Bronchial epithelial cell (primary cell): ENCODE measurements at regions not wholly inside any gene's neighbourhood (a gene's known extent, or its start where the extent isn't known, plus 50 kb on each side); places are given as distances from the start of the nearest gene placed in this dataset.

ENCODE experiments used
- DNase-seq: peaks from one replicate; pipeline ENCODE4 v3.0.0-alpha.2; 2010; ENCODE audit warnings: low read depth
- FAIRE-seq: peaks from 2 replicates; lab custom pipeline; 2011; peaks lifted over from hg19 to GRCh38; lab: Jason Lieb, UNC
- H3K27me3 ChIP-seq: 2 replicates; pipeline ENCODE4 v1.5.1; 2011; ENCODE audit warnings: low read length; ENCODE audit not compliant: control insufficient read depth, insufficient read depth
- H3K36me3 ChIP-seq: 2 replicates; pipeline ENCODE4 v1.5.1; 2011; ENCODE audit warnings: low read length; ENCODE audit not compliant: control insufficient read depth, insufficient read depth
- H3K4me3 ChIP-seq: 2 replicates; pipeline ENCODE4 v1.5.1; 2011; ENCODE audit warnings: mild to moderate bottlenecking, low read depth, low read length, control low read depth
- TF ChIP-seq, protein P1 (sequence below): IDR thresholded peaks from 2 replicates; pipeline ENCODE4 v1.5.1; 2011; ENCODE audit warnings: mild to moderate bottlenecking, moderate library complexity, low read length, control low read depth, inconsistent platforms; ENCODE audit not compliant: insufficient read depth, severe bottlenecking

DNA sequence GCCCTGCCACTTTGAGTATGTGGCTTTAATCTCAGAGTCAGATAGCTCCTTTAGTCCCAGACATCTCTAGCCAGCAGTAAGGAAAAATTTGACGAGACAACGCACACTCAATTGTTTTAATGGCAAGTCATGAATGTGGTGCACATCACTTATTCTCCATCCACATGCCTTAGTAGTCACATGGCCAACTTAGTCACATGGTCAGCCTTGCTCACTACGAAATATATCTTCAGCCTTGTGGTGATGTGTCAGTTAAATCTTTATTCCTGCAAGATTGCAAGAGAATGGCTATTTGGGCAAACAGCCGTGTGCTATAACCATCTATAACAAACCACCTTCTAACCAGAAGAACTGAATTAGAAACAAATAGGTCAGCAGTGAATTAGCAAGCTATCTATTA lies 871.1 kb upstream of the CELF2 start:
- FAIRE-seq = no peak
- TF ChIP-seq, protein P1, sequence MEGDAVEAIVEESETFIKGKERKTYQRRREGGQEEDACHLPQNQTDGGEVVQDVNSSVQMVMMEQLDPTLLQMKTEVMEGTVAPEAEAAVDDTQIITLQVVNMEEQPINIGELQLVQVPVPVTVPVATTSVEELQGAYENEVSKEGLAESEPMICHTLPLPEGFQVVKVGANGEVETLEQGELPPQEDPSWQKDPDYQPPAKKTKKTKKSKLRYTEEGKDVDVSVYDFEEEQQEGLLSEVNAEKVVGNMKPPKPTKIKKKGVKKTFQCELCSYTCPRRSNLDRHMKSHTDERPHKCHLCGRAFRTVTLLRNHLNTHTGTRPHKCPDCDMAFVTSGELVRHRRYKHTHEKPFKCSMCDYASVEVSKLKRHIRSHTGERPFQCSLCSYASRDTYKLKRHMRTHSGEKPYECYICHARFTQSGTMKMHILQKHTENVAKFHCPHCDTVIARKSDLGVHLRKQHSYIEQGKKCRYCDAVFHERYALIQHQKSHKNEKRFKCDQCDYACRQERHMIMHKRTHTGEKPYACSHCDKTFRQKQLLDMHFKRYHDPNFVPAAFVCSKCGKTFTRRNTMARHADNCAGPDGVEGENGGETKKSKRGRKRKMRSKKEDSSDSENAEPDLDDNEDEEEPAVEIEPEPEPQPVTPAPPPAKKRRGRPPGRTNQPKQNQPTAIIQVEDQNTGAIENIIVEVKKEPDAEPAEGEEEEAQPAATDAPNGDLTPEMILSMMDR = no peak
- no peak for DNase-seq
- no peaks in the 10 kb centered on the region for H3K27me3 ChIP-seq
- no peaks in the 10 kb centered on the region for H3K36me3 ChIP-seq
- no peak overlapping the region for H3K4me3 ChIP-seq

DNA sequence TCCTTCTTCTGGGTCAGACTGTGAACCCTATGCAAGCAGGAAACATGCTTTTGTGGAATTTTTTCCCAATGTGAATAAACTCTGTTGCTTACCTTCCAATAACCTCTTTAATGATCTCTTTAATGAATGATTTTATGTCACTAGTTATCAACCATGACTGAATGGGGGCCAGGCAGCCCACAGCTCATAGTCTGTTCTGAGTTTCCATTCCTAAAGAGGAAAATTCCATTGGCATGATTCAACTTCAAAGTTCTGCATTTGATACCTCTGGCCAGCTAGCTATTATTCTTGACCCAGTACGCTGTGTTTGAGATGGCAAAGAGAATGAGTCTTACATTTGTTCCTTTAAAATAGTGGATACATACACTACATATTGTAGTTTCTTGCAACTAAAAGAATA lies 867.8 kb upstream of the CELF2 start:
- no peak overlapping the region for H3K4me3 ChIP-seq
- no peaks in the 10 kb centered on the region for H3K36me3 ChIP-seq
- no peak for DNase-seq
- no peaks in the 10 kb centered on the region for H3K27me3 ChIP-seq
- no peak for FAIRE-seq
- TF ChIP-seq, protein P1 = no peak

DNA sequence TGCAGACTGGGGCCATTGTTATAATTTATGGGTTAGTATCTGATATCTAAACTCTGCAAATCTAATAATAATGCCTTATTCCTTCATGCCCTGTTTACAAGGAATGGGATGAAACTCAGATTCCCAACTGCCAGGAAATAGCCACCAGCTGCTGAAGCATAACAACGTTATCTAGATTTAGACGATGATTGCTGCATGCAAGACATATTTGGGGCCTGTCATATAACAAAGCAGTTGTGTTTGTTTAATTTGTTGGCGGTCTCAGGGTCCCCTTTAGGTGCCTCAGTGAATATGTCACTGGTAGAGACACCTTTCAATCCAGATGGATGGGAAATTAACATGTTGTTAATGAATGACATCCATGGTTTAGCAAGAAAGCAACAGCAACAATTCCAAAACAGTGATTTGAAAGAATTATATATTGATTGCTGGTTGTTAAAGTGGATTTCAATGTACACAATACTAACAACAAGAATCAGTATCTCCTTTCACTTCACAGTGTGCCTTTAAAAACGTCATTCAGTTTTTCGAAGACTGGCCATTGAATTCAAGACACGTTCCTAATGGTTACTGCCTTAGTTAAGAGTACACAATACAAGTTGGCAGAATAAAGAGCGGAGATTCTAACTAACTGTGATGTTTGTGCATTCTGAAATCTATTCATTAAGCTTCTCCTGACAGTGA lies 860.6 kb upstream of the CELF2 start:
- H3K4me3 ChIP-seq = no peak overlapping the region
- FAIRE-seq (no peak), DNase-seq (no peak)
- TF ChIP-seq, protein P1 = no peak
- H3K36me3 ChIP-seq = no peaks in the 10 kb centered on the region
- H3K27me3 ChIP-seq = no peaks in the 10 kb centered on the region

DNA sequence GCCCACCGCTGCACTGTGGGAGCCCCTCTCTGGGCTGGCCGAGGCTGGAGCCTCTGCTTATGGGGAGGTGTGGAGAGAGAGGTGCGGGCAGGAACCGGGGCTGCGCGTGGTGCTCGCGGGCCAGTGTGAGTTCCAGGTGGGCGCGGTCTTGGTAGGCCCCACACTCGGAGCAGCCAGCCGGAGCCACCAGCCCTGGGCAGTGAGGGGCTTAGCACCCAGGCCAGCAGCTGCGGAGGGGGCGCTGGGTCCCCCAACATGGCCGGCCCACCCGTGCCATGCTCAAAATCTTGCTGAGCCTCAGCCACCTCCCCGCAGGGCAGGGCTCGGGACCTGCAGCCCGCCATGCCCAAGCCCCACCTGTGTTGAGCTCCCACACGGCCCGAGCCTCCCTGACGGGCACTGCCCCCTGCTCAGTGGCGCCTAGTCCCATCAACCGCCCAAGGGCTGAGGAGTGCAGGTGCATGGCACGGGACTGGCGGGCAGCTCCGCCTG lies 856.8 kb upstream of the CELF2 start:
- no peak for FAIRE-seq
- no peak for DNase-seq
- H3K27me3 ChIP-seq = no peaks in the 10 kb centered on the region
- TF ChIP-seq, protein P1 = no peak
- H3K36me3 ChIP-seq = no peaks in the 10 kb centered on the region
- no peak overlapping the region for H3K4me3 ChIP-seq

DNA sequence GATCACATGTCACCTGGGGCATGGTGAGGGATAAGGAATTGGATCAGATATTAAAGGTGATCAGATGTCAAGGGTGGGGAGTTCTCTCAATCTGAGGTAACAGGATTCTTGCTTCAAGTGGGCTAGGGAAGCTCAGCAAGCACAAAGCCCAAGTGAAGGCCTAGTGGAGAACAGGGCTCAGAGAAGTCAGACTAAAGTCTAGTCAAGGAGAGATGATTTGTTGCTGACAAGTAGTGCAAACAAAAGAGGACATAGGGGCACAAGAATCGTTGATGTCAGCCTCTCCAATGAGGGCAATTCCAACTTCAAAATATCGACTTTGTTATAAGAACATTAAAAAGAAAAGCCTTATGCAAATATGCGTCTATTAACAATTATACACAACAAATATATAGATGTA lies 852.8 kb upstream of the CELF2 start:
- no peak for FAIRE-seq
- TF ChIP-seq, protein P1 = no peak

DNA sequence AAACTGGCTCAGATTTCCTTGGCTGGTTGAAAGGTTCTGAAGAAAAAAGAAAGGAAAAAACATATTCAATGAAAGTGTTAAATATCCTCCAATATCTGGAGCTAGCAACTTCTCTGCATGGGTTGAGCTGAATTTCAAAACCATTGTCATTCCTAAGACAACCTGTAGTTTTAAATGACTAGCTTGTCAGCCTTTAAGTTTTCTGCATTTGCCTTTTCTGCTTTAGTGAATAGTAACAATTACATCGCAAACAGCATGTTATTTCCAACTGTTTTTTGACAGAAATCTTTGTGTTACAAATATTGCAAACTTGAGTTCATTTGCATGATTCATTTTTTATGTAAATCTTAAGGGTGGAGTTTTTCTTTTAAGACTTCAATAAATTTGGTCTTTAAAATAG lies 852.3 kb upstream of the CELF2 start:
- Histone ChIP-seq H3K27me3 (no peaks in the 10 kb centered on the region), H3K4me3 (no peak overlapping the region), H3K36me3 (no peaks in the 10 kb centered on the region)
- no peak for FAIRE-seq
- TF ChIP-seq, protein P1 = no peak
- DNase-seq = no peak

More for the DNA sequence above, 852.8 kb upstream of the CELF2 start:
- Histone ChIP-seq H3K27me3 (no peaks in the 10 kb centered on the region), H3K4me3 (no peak overlapping the region), H3K36me3 (no peaks in the 10 kb centered on the region)
- no peak for DNase-seq
